IMR-90 (cell line): ENCODE measurements at regions not wholly inside any gene's neighbourhood (a gene's known extent, or its start where the extent isn't known, plus 50 kb on each side); places are given as distances from the start of the nearest gene placed in this dataset.

Experiments
- ATAC-seq: fragments of 200-7000 bp; cut with Tn5 transposase; 2 replicates; pipeline ENCODE4 v1.9.1; 2020; ENCODE audit warnings: low read depth, mild to moderate bottlenecking, moderate library complexity
- BruUV-seq: library from RNA; stranded (reverse); fragments of 400-500 nt; replicated peaks from 2 replicates; lab custom pipeline; 2021; lab: Mats Ljungman, UMichigan
- CTCF ChIA-PET: fragments of 300-600 bp; formaldehyde crosslinking; extraction: SDS; loops from one replicate; lab custom pipeline; 2021; ENCODE audit warnings: antibody characterized with exemption; lab: Yijun Ruan, JAX
- POLR2A ChIA-PET: fragments of 300-600 bp; sonication (Branson Sonifier 250); formaldehyde crosslinking; loops from one replicate; lab custom pipeline; 2022; ENCODE audit warnings: antibody characterized with exemption; ENCODE audit not compliant: unreplicated experiment; lab: Charles Lee
- DNase-seq: peaks from one replicate; pipeline ENCODE4 v3.0.0; 2013
- H2AFZ ChIP-seq: replicated peaks from 2 replicates; pipeline ENCODE3; 2013; ENCODE audit warnings: low read length, mild to moderate bottlenecking; ENCODE audit not compliant: poor library complexity
- H2AK5ac ChIP-seq: 2 replicates; pipeline ENCODE4 v1.6.1; 2013; ENCODE audit warnings: low read depth, low read length, inconsistent platforms
- H2AK9ac ChIP-seq: replicated peaks from 2 replicates; pipeline ENCODE3; 2013; ENCODE audit warnings: mild to moderate bottlenecking, low read depth, low read length, moderate library complexity; ENCODE audit not compliant: poor library complexity
- H2BK120ac ChIP-seq: 2 replicates; pipeline ENCODE4 v1.6.1; 2013; ENCODE audit warnings: low read depth, low read length, inconsistent platforms
- H2BK15ac ChIP-seq: 3 replicates; pipeline ENCODE4 v1.6.1; 2013; ENCODE audit warnings: low read depth, low read length, inconsistent platforms
- H2BK20ac ChIP-seq: 2 replicates; pipeline ENCODE4 v1.6.1; 2013; ENCODE audit warnings: low read depth, mild to moderate bottlenecking, inconsistent platforms, low read length, moderate library complexity
- H2BK5ac ChIP-seq: 2 replicates; pipeline ENCODE4 v1.6.1; 2013; ENCODE audit warnings: mild to moderate bottlenecking, low read depth, low read length, inconsistent platforms; ENCODE audit not compliant: poor library complexity, severe bottlenecking
- H3K14ac ChIP-seq: replicated peaks from 2 replicates; pipeline ENCODE4 v1.6.1; 2013; ENCODE audit warnings: low read depth, low read length, inconsistent platforms
- H3K18ac ChIP-seq: 2 replicates; pipeline ENCODE4 v1.6.1; 2013; ENCODE audit warnings: low read depth, low read length, control low read depth
- H3K23ac ChIP-seq: 2 replicates; pipeline ENCODE4 v1.6.1; 2013; ENCODE audit warnings: low read depth, low read length, inconsistent platforms
- H3K27ac ChIP-seq: 2 replicates; pipeline ENCODE4 v1.5.1; 2013; ENCODE audit warnings: mild to moderate bottlenecking, control low read depth, low read length; ENCODE audit not compliant: insufficient read depth
- H3K27me3 ChIP-seq: 2 replicates; pipeline ENCODE4 v1.6.1; 2013; ENCODE audit warnings: low read length; ENCODE audit not compliant: control insufficient read depth, insufficient read depth
- H3K36me3 ChIP-seq: 2 replicates; pipeline ENCODE4 v1.6.1; 2013; ENCODE audit warnings: low read length, mixed read lengths; ENCODE audit not compliant: control insufficient read depth, insufficient read depth
- H3K4ac ChIP-seq: 2 replicates; pipeline ENCODE4 v1.6.1; 2013; ENCODE audit warnings: low read depth, low read length, inconsistent platforms
- H3K4me1 ChIP-seq: 2 replicates; pipeline ENCODE4 v1.6.1; 2013; ENCODE audit warnings: low read length, mixed read lengths; ENCODE audit not compliant: control insufficient read depth, insufficient read depth
- H3K4me2 ChIP-seq: 2 replicates; pipeline ENCODE4 v1.6.1; 2013; ENCODE audit warnings: low read depth, mild to moderate bottlenecking, control low read depth, low read length, moderate library complexity
- H3K4me3 ChIP-seq: 2 replicates; pipeline ENCODE4 v1.5.1; 2013; ENCODE audit warnings: low read depth, mild to moderate bottlenecking, control low read depth, low read length, moderate library complexity; ENCODE audit not compliant: insufficient read depth
- H3K56ac ChIP-seq: 2 replicates; pipeline ENCODE4 v1.6.1; 2013; ENCODE audit warnings: low read length, inconsistent platforms; ENCODE audit not compliant: insufficient read depth; ENCODE audit errors: extremely low read depth
- H3K79me1 ChIP-seq, 2 experiments: 2 replicates each; pipeline ENCODE4 v1.6.1; 2013; ENCODE audit warnings: low read length in 2 of 2, inconsistent platforms in 1 of 2, low read depth in 1 of 2
- H3K9ac ChIP-seq: 2 replicates; pipeline ENCODE4 v1.6.1; 2013; ENCODE audit warnings: low read depth, low read length, control low read depth
- H3K9me1 ChIP-seq: 2 replicates; pipeline ENCODE4 v1.6.1; 2013; ENCODE audit warnings: low read length, inconsistent platforms; ENCODE audit not compliant: insufficient read depth
- H3K9me3 ChIP-seq: 2 replicates; pipeline ENCODE4 v1.6.1; 2013; ENCODE audit warnings: low read length; ENCODE audit not compliant: control insufficient read depth, insufficient read depth
- H4K20me1 ChIP-seq: 2 replicates; pipeline ENCODE4 v1.6.1; 2013; ENCODE audit warnings: low read length, inconsistent platforms; ENCODE audit not compliant: insufficient read depth
- H4K5ac ChIP-seq: 2 replicates; pipeline ENCODE4 v1.6.1; 2013; ENCODE audit warnings: mild to moderate bottlenecking, low read depth, low read length, control low read depth
- H4K8ac ChIP-seq, 2 experiments: 2 replicates each; pipeline ENCODE4 v1.6.1; 2013; ENCODE audit warnings: low read depth in 2 of 2, low read length in 2 of 2, control low read depth in 1 of 2, inconsistent platforms in 1 of 2
- H4K91ac ChIP-seq: 2 replicates; pipeline ENCODE4 v1.6.1; 2013; ENCODE audit warnings: low read depth, low read length, inconsistent platforms; ENCODE audit not compliant: insufficient read depth
- BHLHE40 ChIP-seq: fragments of 150-350 bp; IDR thresholded peaks from 2 replicates; pipeline ENCODE4 v1.6.1; 2016; ENCODE audit warnings: mild to moderate bottlenecking, low read depth, low read length
- CEBPB ChIP-seq: IDR thresholded peaks from 2 replicates; pipeline ENCODE4 v1.6.1; 2012; ENCODE audit warnings: low read depth, low read length, improper control_type of control experiment
- CHD1 ChIP-seq: IDR thresholded peaks from 2 replicates; pipeline ENCODE4 v1.6.1; 2012; ENCODE audit warnings: low read depth, low read length, improper control_type of control experiment
- MAFK ChIP-seq: IDR thresholded peaks from 2 replicates; pipeline ENCODE4 v1.6.1; 2012; ENCODE audit warnings: low read depth, low read length, improper control_type of control experiment
- NFE2L2 ChIP-seq: fragments of 150-350 bp; IDR thresholded peaks from 2 replicates; pipeline ENCODE4 v1.6.1; 2016; ENCODE audit warnings: low read depth, mild to moderate bottlenecking, low read length
- RCOR1 ChIP-seq: IDR thresholded peaks from 2 replicates; pipeline ENCODE4 v1.6.1; 2012; ENCODE audit warnings: mild to moderate bottlenecking, low read length, improper control_type of control experiment; ENCODE audit not compliant: insufficient replicate concordance
- SMC3 ChIP-seq: fragments of 150-350 bp; IDR thresholded peaks from 2 replicates; pipeline ENCODE4 v1.6.1; 2016; ENCODE audit warnings: low read depth, mild to moderate bottlenecking, antibody characterized with exemption, low read length, moderate library complexity
- WGBS, 2 experiments: methylation state at CpG; one replicate each; pipeline versions ENCODE4 v1.1.5 to v1.1.7; 2013; ENCODE audit warnings: missing lambda C conversion rate in 2 of 2; ENCODE audit not compliant: insufficient read length in 1 of 2; ENCODE audit errors: extremely low coverage in 2 of 2; 5-methylcytosine and 5-hydroxymethylcytosine counted together
- dilution Hi-C: fragments of 300-500 bp; cut with HindIII; formaldehyde crosslinking; loops from one replicate; pipeline ENCODE4 v1.14.3; 2018; ENCODE audit warnings: low sequenced_read_pairs; ENCODE audit not compliant: unreplicated experiment
- in situ Hi-C: fragments of 300-500 bp; cut with MboI; formaldehyde crosslinking; loops from 3 replicates; pipeline ENCODE4 v1.14.3; 2019; ENCODE audit warnings: low sequenced_read_pairs, inconsistent platforms, mixed read lengths
- intact Hi-C: fragments of 100-400 bp; cut with micrococcal nuclease; formaldehyde crosslinking; loops from 2 replicates; pipeline ENCODE4 v1.10.0; 2022

GRCh38 chr9:14007190-14007769 is 306.7 kb downstream of the NFIB start:
- no peak for ATAC-seq
- CTCF ChIA-PET: no interaction called here
- BruUV-seq: no TSS peak

More at GRCh38 chr9:14007190-14007769, 306.7 kb downstream of the NFIB start:
- Histone ChIP-seq H4K5ac (no peak overlapping the region), H3K27me3 (no peaks in the 10 kb centered on the region), H2AK9ac (no peak overlapping the region), H4K8ac (no peak overlapping the region), H3K4me1 (no peaks in the 10 kb centered on the region), H2BK15ac (no peak overlapping the region), H2AFZ (no peak overlapping the region), H3K27ac (no peak overlapping the region), H4K20me1 (no peaks in the 10 kb centered on the region), H3K18ac (no peak overlapping the region), H3K4me2 (no peak overlapping the region), H3K79me1 (no peaks in the 10 kb centered on the region), H3K14ac (no peak overlapping the region), H3K23ac (no peak overlapping the region), H4K91ac (no peak overlapping the region), H3K9ac (no peak overlapping the region), H3K36me3 (no peaks in the 10 kb centered on the region), H2BK5ac (no peak overlapping the region), H2AK5ac (no peak overlapping the region), H3K9me3 (no peaks in the 10 kb centered on the region), H3K9me1 (no peaks in the 10 kb centered on the region), H3K4me3 (no peak overlapping the region), H2BK20ac (no peak overlapping the region), H3K56ac (no peak overlapping the region), H2BK120ac (no peak overlapping the region), H3K4ac (no peak overlapping the region)
- in situ Hi-C loops: no loop called here
- no peak for DNase-seq
- dilution Hi-C loops: no loop called here
- POLR2A ChIA-PET: no interaction called here
- 86% methylated on average over 10 of the region's 19 CpGs; no CpG with 5 or more reads in 1 of the 2 experiments for WGBS, 2 experiments
- intact Hi-C loops: no loop called here
- no peak for TF ChIP-seq MAFK
- TF ChIP-seq CEBPB: no peak
- TF ChIP-seq RCOR1: no peak
- no peak for TF ChIP-seq NFE2L2
- TF ChIP-seq BHLHE40: no peak
- TF ChIP-seq CHD1: no peak
- no peak for TF ChIP-seq SMC3
